Panc1 (cell line): ENCODE measurements at regions not wholly inside any gene's neighbourhood (a gene's known extent, or its start where the extent isn't known, plus 50 kb on each side); places are given as distances from the start of the nearest gene placed in this dataset.

Experiments used
- CTCF ChIP-seq: fragments of 450-650 bp; IDR thresholded peaks from 2 replicates; pipeline ENCODE4 v1.5.1; 2017; ENCODE audit warnings: mild to moderate bottlenecking
- REST ChIP-seq, 2 experiments: IDR thresholded peaks; 2 replicates each; pipeline ENCODE4 v1.6.1; 2011 to 2012; ENCODE audit warnings: low read depth in 2 of 2, control low read depth in 1 of 2, low read length in 1 of 2, mild to moderate bottlenecking in 1 of 2, moderate library complexity in 1 of 2; ENCODE audit not compliant: insufficient read depth in 1 of 2

- no peak for TF ChIP-seq CTCF
- no peak for TF ChIP-seq REST (IDR thresholded peaks at IDR 0.05; ENCODE audit: insufficient read depth in 1 of 2, low read depth in 2 of 2, low read length in 1 of 2)
Observed at GRCh38 chr2:8369522-8369921, 312.3 kb upstream of the ID2 start.
